ENCODE measurements at regions not wholly inside any gene's neighbourhood (a gene's known extent, or its start where the extent isn't known, plus 50 kb on each side); places are given as distances from the start of the nearest gene placed in this dataset.

GRCh38 chr10:129035052-129035827 is 431.8 kb upstream of the MGMT start:
- DNase-seq: no peak

DNA sequence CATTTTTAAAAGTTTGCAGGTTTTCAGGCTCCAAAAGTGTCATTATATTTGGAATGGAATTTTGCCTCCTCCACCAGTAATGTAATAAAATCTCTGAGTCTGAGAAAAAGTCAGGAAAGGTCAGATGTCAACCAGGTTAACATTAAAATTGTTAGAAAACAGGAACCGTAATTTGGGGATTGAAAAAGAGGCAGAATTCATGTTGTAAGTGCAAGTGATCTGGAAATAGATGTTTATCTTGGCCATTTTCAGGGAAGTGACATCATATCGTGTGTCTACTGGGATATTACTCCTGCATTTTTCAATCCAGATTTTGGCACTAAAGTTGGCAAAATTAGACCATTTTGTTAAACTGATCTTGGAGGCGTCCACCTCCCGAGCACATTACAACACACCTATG is 428.5 kb upstream of the MGMT start:
- no peak for DNase-seq

DNA sequence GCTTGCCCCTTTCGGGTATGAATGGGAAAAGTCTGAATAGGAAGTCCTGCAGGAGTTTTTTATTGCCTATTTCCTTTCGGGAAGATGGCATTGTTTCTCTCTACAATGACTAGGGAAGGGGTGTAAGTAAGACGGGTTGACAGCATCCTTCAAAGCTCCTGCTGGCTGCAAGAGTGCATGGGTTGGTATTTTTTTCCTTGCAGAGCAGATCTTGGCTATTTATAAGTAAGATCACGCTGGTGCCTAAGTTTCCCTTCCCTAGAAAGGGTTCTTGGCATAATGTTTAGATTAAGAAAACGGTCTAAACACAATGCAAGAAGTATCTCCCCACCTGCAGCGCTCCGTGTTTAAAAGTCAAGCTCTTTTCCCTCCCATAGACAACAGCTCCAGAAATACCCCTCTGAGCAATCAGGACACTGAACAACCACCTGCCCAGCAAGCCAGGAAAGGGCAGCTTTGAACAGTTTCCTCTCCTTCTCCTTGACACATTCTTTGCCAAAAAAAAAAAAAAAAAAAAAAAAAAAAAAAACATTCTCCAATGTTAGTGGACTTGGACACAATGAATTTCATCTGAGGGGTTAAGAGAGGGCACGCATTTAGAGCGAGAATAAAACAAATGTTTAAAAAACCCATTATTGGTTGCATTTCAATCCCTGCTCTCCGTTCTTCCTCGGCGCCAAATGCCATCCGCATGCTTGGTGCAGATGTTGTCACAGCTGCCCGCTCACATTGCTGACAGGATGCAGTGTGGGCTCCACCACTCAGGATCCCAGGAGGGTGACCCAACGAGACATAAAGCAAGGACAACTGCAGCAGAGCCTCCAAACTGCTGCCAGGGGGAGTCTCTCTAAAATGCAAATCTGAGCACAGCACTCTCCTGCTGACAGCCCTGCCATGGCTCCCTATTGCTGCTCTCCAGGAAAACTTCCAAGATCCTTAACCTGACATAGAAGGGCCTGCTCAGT is 427.4 kb upstream of the MGMT start:
- DNase-seq: no peak

- DNase-seq: no peak
These were observed 426.7 kb upstream of the MGMT start for GRCh38 chr10:129040377-129040776.

GRCh38 chr10:129041916-129042315 is 425.1 kb upstream of the MGMT start:
- no peak for DNase-seq

DNA sequence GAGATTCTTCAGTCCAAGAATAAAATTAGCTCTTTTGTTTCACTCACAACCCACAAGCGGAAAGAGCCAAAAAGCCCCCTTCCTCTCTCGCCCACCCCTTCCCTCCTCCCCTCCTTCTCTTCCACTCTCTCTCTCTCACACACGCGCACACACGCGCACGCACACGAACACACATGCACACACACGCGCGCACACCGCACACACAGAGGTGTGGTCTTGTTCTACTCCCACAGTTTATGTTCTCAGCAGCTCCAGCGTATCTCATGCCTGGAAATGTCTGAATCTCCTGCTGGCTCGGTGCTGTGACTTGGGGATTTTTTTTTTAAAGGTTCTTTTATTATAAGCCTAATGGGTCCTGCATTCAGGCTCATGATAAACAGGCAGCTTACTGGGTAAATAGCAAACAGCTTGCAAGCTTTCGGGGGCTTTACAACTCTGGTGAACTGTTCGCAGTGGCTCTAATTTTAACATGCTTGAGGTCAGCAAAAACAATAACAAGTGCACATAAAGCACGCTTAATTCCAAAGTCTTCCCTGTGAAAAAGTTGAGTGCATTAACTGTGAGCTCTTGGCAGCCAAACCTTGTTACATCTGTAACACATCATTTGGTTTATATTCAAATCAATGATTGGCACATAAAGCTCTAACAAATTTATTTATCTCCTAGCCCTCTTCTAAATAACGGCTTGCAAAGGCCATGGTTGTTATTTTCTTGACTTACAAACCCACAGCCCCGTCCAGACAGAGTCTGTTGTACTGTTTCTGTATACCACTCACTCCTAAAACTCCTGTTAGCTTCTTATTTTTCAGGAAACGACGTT is 424.1 kb upstream of the MGMT start:
- DNase-seq: no peak

DNA sequence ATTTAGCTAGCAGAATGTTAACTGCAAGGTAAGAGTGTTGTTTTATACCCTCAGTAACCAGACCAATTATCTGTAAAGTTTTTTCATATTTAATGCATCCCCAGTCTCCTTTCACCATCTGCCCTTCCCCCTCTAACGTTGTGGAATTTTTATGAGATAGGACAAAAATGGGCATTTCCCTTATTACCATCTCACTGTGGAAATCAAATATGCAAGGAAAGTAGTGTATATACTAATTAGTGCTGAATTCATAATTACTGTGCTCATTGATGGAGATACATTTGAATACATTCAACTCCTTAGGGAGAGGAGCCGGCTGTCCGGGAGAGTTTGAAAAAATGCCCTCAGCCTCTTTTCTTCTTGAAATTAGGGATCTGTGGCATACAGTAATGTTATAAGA is 423.4 kb upstream of the MGMT start:
- no peak for DNase-seq

- no peak for DNase-seq
These were observed 421.4 kb upstream of the MGMT start for GRCh38 chr10:129045599-129045998.

- no peak for DNase-seq
These were observed 420.9 kb upstream of the MGMT start for GRCh38 chr10:129046065-129046681.

GRCh38 chr10:129046962-129047361 is 420.1 kb upstream of the MGMT start:
- DNase-seq: no peak

GRCh38 chr10:129047600-129047999 is 419.4 kb upstream of the MGMT start:
- no peak for DNase-seq

GRCh38 chr10:129048513-129048912 is 418.5 kb upstream of the MGMT start:
- no peak for DNase-seq

DNA sequence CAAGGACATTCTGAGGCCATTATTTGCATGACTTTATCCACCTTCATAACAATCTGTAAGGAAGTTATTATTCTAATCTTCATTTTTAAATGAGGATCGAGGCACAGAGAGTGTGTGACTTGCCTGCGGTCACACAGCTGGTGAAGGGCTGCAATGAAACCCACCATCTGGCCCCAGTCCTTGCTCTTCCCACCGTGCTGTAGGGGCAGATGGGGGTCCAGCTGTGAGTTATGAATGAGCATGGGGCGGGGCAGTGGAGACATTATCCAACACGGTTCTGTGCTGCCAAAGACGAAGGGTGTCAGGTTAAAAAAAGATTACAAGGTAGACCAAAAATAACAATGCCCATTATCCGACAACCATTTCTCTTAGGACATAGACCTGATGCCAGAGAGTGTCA is 417.5 kb upstream of the MGMT start:
- no peak for DNase-seq

GRCh38 chr10:129055225-129055624 is 411.8 kb upstream of the MGMT start:
- no peak for DNase-seq

- DNase-seq: no peak
These were observed 411.1 kb upstream of the MGMT start for GRCh38 chr10:129055986-129056385.

DNA sequence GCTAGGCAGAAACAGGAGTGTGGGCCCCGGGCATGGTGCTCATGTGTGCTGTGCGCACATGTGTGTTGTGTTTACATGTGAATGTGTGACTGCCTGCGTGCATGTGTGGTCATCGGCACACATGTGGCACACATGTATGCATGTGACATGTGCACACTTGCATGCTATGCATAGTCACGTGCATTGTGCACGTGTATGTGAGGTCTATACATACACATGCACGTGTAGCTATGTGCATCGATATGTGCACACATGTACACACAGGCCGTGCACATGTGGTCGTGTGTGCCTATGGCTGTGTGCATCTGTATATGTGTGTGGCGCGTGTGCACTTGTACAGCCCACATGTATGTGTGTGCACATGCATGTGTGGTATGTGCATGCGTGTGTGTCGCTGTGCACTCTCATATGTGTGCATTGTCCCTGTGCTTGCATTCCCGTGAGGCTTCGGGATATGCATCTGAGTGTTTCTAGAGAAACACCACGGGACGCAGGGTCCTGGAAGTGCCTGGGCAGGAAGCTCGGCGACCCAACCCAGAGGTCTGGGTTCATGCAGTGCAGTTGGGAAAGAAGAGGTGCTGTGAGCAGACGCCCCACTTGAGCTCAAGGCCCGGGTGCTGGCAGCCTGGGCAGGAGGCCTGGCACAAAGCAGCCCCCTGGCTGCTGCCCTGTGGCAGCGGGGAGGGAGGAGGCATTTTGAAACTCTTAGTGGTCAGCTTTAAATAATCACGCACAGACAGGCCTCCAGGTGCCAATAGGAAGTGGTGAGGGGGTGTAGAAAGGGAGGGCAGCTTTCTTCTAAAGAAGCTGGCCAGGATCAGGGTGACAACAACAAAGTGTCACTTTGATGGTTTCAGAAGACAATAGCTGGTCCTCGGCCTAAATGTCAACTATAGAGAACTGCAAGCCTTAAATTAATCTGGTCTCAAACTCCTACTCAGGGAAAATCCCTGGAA is 410.0 kb upstream of the MGMT start:
- DNase-seq: no peak

GRCh38 chr10:129057856-129058663 is 409.0 kb upstream of the MGMT start:
- no peak for DNase-seq

GRCh38 chr10:129058664-129059155 is 408.3 kb upstream of the MGMT start:
- no peak for DNase-seq

DNA sequence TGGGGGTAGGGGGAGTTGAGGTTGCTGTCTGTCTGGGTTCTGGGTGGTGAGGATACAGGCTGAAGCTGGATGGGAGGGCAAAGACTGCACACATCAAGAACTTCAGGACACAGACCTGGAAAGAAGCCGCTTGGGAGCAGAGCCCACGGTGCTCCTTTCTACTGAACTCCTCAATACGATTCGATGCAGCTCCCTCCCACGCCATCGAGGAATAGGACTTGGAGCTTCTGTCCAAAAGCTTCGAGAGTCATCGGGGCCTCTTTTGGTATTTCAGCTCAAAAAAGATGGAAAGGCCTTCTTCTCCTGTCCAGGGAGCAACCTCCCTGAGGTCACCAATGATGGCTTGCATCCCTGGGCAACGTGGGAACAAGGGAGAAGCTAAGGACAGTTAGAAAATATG is 407.1 kb upstream of the MGMT start:
- DNase-seq: no peak

- no peak for DNase-seq
These were observed 403.8 kb upstream of the MGMT start for GRCh38 chr10:129063212-129063611.

Measured in NCI-H187 treated with DMSO at 0.1 percent for 48 hours (cell line).